Smooth muscle cell (in vitro differentiated cells): ENCODE measurements at regions not wholly inside any gene's neighbourhood (a gene's known extent, or its start where the extent isn't known, plus 50 kb on each side); places are given as distances from the start of the nearest gene placed in this dataset.

Experiments
- DNase-seq: peaks from one replicate; lab custom pipeline; 2025; ENCODE audit not compliant: unreplicated experiment; lab: John Stamatoyannopoulos, UW
- H2AFZ ChIP-seq: fragments of 200-600 bp; sonication (generic); 2 replicates; pipeline ENCODE4 v1.6.0; 2016; ENCODE audit warnings: antibody characterized with exemption, low read depth, mild to moderate bottlenecking
- H3F3A ChIP-seq: fragments of 200-600 bp; sonication (generic); 2 replicates; pipeline ENCODE4 v1.6.0; 2017; ENCODE audit warnings: antibody characterized with exemption, low read depth
- H3K27ac ChIP-seq: fragments of 200-600 bp; sonication (generic); 2 replicates; pipeline ENCODE4 v1.5.1; 2016; ENCODE audit warnings: low read depth, mild to moderate bottlenecking
- H3K27me3 ChIP-seq: fragments of 200-600 bp; sonication (generic); 2 replicates; pipeline ENCODE4 v1.6.1; 2016; ENCODE audit warnings: low read depth, mild to moderate bottlenecking
- H3K36me3 ChIP-seq: fragments of 200-600 bp; sonication (generic); 2 replicates; pipeline ENCODE4 v1.5.1; 2016; ENCODE audit warnings: low read depth
- H3K4me1 ChIP-seq: fragments of 200-600 bp; sonication (generic); 2 replicates; pipeline ENCODE4 v1.5.1; 2016; ENCODE audit warnings: low read depth
- H3K4me2 ChIP-seq: fragments of 200-600 bp; sonication (generic); 2 replicates; pipeline ENCODE4 v1.6.0; 2016; ENCODE audit warnings: mild to moderate bottlenecking
- H3K4me3 ChIP-seq: fragments of 200-600 bp; sonication (generic); 2 replicates; pipeline ENCODE4 v1.5.1; 2016; ENCODE audit warnings: mild to moderate bottlenecking
- H3K79me2 ChIP-seq: fragments of 200-600 bp; sonication (generic); 2 replicates; pipeline ENCODE4 v1.6.0; 2016; ENCODE audit warnings: low read depth, mild to moderate bottlenecking
- H3K9ac ChIP-seq: fragments of 200-600 bp; sonication (generic); 2 replicates; pipeline ENCODE4 v1.6.0; 2016; ENCODE audit warnings: low read depth
- H3K9me3 ChIP-seq: fragments of 200-600 bp; sonication (generic); replicated peaks from 2 replicates; pipeline ENCODE4 v1.5.1; 2016; ENCODE audit warnings: low read depth
- H4K20me1 ChIP-seq: fragments of 200-600 bp; sonication (generic); 2 replicates; pipeline ENCODE4 v1.6.0; 2016; ENCODE audit warnings: low read depth
- WGBS: methylation state at CpG from one replicate; pipeline ENCODE4 v1.1.7; 2016; ENCODE audit warnings: low lambda C conversion rate; 5-methylcytosine and 5-hydroxymethylcytosine counted together
- TF ChIP-seq, protein P1 (sequence below): fragments of 200-600 bp; sonication (generic); IDR thresholded peaks from 2 replicates; pipeline ENCODE4 v1.5.1; 2017; ENCODE audit warnings: borderline replicate concordance, mild to moderate bottlenecking, antibody characterized with exemption; ENCODE audit not compliant: insufficient read depth, poor library complexity, severe bottlenecking

DNA sequence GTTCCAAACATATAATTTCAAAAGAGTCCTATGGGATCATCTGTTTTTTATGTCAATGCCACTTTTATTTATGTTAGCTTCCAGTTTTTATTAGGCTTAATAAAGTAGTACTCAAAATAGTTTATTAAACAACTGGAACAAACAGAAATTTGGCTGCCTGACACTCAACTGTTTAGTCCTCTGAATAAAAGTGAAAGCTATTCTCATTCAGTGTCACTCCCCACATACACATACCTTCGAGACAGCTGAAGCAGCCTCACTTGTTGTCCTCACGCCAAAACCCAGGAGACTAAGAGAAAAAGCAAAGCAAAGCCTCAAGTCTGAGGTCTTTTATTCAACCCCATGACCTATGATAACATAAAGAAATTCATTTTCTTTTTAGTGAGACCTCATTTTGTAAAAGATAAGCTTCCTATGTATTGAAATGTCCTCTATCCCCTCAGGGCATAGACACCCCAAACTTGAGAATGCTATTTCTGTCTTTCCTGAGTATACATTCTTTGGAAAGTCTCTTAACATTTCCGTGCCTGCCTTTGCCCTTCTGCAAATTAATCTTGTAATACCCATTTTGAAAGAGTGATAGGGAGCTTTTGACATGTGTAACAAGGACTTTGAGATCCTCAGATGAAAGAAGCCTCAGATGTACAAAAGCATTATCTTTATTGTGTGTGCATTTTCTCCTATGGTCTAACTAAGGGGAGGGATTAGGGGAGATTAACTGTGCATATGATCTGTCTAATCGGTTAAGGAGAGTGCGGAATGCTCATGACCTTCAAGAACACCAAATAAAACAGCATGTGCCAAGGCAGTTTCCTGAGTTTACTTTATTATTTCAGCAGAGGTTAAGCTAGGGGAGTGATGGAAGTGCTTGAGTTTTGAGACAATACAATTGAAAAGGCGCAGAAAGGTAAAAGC lies 1523.7 kb upstream of the PIK3C3 start:
- H3K79me2 ChIP-seq = no peaks in the 10 kb centered on the region
- no peak overlapping the region for H3K27ac ChIP-seq
- H3K9me3 ChIP-seq = no peaks in the 10 kb centered on the region
- 50% methylated on average over 6 of the region's 6 CpGs for WGBS
- no peak overlapping the region for H3K9ac ChIP-seq
- H3K4me1 ChIP-seq = no peaks in the 10 kb centered on the region
- H2AFZ ChIP-seq = peak overlapping the region; percentile 5
- no peaks in the 10 kb centered on the region for H4K20me1 ChIP-seq
- no peak overlapping the region for H3K4me3 ChIP-seq
- no peaks in the 10 kb centered on the region for H3K27me3 ChIP-seq
- H3K36me3 ChIP-seq = no peaks in the 10 kb centered on the region
- H3F3A ChIP-seq = no peaks in the 10 kb centered on the region
- DNase-seq = no peak
- H3K4me2 ChIP-seq = peak overlapping the region; percentile 8
- TF ChIP-seq, protein P1, sequence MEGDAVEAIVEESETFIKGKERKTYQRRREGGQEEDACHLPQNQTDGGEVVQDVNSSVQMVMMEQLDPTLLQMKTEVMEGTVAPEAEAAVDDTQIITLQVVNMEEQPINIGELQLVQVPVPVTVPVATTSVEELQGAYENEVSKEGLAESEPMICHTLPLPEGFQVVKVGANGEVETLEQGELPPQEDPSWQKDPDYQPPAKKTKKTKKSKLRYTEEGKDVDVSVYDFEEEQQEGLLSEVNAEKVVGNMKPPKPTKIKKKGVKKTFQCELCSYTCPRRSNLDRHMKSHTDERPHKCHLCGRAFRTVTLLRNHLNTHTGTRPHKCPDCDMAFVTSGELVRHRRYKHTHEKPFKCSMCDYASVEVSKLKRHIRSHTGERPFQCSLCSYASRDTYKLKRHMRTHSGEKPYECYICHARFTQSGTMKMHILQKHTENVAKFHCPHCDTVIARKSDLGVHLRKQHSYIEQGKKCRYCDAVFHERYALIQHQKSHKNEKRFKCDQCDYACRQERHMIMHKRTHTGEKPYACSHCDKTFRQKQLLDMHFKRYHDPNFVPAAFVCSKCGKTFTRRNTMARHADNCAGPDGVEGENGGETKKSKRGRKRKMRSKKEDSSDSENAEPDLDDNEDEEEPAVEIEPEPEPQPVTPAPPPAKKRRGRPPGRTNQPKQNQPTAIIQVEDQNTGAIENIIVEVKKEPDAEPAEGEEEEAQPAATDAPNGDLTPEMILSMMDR = no peak

DNA sequence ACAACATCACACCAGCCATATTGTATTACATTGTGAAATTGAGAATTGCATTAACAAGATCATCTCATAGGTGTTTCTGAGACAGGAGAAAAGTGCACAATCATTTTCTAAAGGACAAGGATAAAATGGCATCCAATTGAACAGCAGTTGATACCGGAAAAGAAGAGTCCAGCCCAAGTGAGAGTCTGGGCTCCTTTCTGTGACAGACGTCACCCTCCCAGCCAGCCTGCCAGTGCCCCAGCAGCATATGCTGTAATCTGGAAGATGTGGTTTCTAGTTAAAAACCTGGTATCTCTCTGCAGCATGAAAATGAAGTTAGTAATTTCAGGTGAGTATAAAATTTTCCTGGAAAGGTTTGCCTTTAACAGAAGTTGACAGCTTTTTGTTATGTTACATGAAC lies 1531.7 kb upstream of the PIK3C3 start:
- Histone ChIP-seq H3K4me1 (no peaks in the 10 kb centered on the region), H3K27me3 (no peaks in the 10 kb centered on the region), H3K9ac (no peak overlapping the region), H4K20me1 (no peaks in the 10 kb centered on the region), H3K27ac (no peak overlapping the region), H3K79me2 (no peaks in the 10 kb centered on the region), H2AFZ (no peak overlapping the region), H3K4me2 (no peak overlapping the region), H3K9me3 (no peaks in the 10 kb centered on the region), H3K36me3 (no peaks in the 10 kb centered on the region), H3K4me3 (no peak overlapping the region), H3F3A (no peaks in the 10 kb centered on the region)
- DNase-seq = no peak
- TF ChIP-seq, protein P1 = no peak
- 91% methylated on average over 2 of the region's 2 CpGs for WGBS

DNA sequence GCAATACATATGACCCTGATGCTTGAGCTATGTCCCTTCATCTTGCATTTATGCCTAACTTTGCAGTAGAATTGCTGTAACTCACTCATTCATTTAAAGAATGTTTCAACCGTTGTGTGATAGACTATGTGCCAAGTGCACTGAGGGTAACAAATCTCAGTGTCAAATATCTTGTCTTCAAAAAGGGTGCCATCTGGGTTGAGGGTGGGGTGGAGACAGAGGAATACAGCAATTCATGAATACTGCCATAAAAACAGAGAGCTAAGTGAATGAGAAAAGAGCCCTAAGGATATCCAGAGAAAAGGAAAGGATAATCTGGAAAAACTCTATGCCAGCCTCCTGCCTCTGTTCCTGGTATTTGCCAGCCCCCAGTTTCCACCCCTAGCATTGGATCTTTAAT lies 1534.4 kb upstream of the PIK3C3 start:
- H2AFZ ChIP-seq = no peak overlapping the region
- H3K4me1 ChIP-seq = no peaks in the 10 kb centered on the region
- no peak overlapping the region for H3K9ac ChIP-seq
- H3K79me2 ChIP-seq = no peaks in the 10 kb centered on the region
- H3K4me3 ChIP-seq = no peak overlapping the region
- H3K36me3 ChIP-seq = no peaks in the 10 kb centered on the region
- 88% methylated on average over 1 of the region's 1 CpG for WGBS
- DNase-seq = no peak
- no peak overlapping the region for H3K4me2 ChIP-seq
- no peaks in the 10 kb centered on the region for H3F3A ChIP-seq
- no peaks in the 10 kb centered on the region for H4K20me1 ChIP-seq
- no peak overlapping the region for H3K27ac ChIP-seq
- H3K9me3 ChIP-seq = no peaks in the 10 kb centered on the region
- no peaks in the 10 kb centered on the region for H3K27me3 ChIP-seq
- TF ChIP-seq, protein P1 = no peak

DNA sequence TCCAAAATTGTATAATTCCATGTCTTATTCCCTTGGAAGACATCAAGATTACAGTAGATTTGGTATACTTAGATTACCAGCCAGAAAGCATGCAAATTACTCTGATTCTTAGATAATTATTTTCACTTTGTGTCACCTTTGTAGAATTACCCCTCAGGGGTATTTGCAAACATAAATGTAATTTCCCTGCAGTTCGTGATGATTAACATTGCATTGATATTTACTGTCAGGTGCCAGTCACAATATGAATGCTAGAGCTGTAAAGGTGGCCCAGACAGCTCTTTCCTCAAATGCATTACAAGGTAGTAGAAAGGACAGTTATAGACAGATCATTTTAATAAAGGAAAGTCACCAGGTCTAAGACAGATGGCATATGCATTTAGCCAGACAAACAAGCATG lies 1537.5 kb upstream of the PIK3C3 start:
- DNase-seq = no peak
- H3K9me3 ChIP-seq = no peaks in the 10 kb centered on the region
- 74% methylated on average over 1 of the region's 1 CpG for WGBS
- no peaks in the 10 kb centered on the region for H4K20me1 ChIP-seq
- H2AFZ ChIP-seq = no peak overlapping the region
- H3K27ac ChIP-seq = no peak overlapping the region
- H3F3A ChIP-seq = no peaks in the 10 kb centered on the region
- no peak overlapping the region for H3K4me2 ChIP-seq
- no peaks in the 10 kb centered on the region for H3K4me1 ChIP-seq
- H3K36me3 ChIP-seq = no peaks in the 10 kb centered on the region
- no peak overlapping the region for H3K4me3 ChIP-seq
- H3K27me3 ChIP-seq = no peaks in the 10 kb centered on the region
- no peak overlapping the region for H3K9ac ChIP-seq
- no peaks in the 10 kb centered on the region for H3K79me2 ChIP-seq
- TF ChIP-seq, protein P1 = no peak
